ENCODE measurements at regions not wholly inside any gene's neighbourhood (a gene's known extent, or its start where the extent isn't known, plus 50 kb on each side); places are given as distances from the start of the nearest gene placed in this dataset.

DNA sequence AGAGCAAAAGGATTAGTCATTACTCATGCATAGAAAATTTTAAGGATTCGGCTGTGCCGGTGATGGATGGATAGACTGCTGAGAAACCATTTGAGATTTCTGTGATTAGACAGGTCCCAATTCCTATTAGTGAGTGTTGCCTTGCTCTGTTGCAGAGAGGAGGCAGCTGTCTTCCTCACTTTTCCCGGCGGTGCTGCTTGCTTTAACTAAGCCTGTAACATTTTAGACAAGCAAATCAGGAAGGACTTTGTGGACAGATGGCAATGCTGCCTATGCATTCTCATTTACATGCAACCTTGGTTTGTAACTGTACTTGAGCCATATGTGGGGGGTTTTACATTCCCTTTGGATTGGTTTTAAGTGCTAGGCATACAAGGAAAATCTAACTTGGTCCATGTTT is 1176.3 kb downstream of the CDH18 start:
- DNase-seq: no peak

- no peak for DNase-seq
Observed at GRCh38 chr5:18828351-18828750, 1159.6 kb downstream of the CDH18 start.

DNA sequence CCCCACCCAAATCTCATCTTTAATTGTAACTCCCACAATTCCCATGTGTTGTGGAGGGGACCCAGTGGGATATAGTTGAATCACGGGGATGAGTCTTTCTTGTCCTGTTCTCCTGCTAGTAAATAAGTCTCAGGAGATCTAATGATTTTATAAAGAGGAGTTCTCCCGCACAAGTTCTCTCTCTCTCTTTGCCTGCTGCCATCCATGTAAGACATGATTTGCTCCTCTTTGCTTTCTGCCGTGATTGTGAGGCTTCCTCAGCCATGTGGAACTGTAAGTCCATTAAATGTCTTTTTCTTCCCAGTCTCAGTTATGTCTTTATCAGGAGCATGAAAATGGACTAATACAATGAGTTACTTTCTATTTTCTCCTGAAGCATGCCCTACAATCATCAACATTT is 1158.5 kb downstream of the CDH18 start:
- no peak for DNase-seq

DNA sequence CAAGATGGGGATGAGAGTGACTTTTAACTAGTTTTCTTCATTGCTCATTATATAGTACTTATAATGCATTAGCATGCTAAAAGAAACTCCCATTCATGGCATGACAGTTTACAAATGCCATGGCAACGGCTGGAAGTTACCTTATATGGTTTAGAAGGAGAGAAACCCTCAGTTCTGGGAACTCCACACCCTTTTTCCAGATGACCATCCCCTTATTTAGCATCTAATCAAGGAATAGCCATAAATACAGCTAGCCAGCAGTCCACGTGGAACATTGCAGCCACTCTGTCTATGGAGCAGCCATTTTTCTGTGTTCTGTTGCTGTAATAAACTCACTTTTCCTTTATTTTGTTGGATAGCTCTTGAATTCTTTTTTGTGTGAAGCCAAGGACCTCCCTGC is 1137.8 kb downstream of the CDH18 start:
- no peak for DNase-seq

GRCh38 chr5:18872978-18873377 is 1115.0 kb downstream of the CDH18 start:
- no peak for DNase-seq

- no peak for DNase-seq
Observed at GRCh38 chr5:18876565-18876964, 1111.4 kb downstream of the CDH18 start.

- DNase-seq: no peak
Observed at GRCh38 chr5:18881615-18882014, 1106.4 kb downstream of the CDH18 start.

DNA sequence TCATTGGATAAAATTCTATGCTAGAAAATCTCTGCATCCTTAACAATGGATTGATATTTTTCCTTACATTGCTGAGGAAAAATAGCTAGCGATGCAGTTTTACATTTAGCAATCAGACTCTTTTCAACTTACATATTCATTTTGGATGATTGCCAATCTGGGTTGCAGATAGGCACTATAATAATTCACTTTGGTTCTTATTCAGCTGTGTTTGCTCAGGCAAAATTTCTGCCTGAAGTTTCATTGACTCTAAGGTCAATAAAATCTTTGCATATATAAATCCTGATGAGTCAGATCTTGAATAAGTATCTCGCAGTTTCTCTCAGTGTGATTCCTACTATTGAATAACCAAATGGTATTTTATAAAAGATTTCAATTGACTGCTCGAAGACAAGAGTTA is 1105.8 kb downstream of the CDH18 start:
- no peak for DNase-seq

- DNase-seq: no peak
Observed at GRCh38 chr5:18888821-18889220, 1099.2 kb downstream of the CDH18 start.

GRCh38 chr5:18900644-18901043 is 1087.4 kb downstream of the CDH18 start:
- DNase-seq: no peak

GRCh38 chr5:18920966-18921365 is 1067.0 kb downstream of the CDH18 start:
- no peak for DNase-seq

DNA sequence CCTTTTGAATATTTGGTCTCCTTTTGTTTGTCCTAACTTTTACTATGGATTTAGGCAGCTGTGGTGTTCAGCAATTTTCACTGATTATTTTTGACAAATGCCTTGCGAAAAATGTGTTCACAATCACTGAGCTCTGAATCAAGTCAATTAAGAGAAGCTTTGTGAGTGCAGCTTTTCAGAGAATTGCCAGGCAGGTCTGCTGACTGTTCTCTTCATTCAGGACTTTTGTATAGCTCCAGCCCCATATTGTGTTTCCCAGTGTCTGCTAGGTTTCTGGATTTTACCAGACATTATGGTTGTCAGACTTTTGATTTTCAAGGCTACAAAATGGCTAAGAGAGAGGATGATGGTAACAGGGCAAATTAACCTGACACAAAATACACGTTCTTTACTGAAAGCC is 1055.9 kb downstream of the CDH18 start:
- DNase-seq: no peak

GRCh38 chr5:18944771-18945170 is 1043.2 kb downstream of the CDH18 start:
- no peak for DNase-seq

GRCh38 chr5:18954239-18954638 is 1033.8 kb downstream of the CDH18 start:
- DNase-seq: no peak

DNA sequence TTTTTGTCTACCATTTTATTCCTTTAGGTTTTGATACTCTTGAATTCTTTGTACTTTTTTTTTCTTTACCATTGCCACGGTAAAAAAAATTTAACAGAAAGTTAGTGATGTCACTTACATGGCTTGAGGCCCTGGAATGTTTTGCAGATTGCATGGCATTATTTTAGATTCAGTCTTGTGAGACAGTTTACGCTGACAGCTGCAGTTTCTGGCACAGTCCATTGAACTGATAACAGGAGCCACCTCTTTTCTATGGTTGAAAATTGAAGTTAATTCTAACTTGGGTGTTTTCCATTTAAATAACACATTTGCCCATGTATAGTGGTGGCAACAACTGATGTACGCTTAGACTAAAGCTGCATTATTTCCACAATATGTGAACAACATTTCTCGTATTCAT is 1028.5 kb downstream of the CDH18 start:
- no peak for DNase-seq

- no peak for DNase-seq
Observed at GRCh38 chr5:18961234-18961633, 1026.8 kb downstream of the CDH18 start.

- DNase-seq: no peak
Observed at GRCh38 chr5:18965893-18966292, 1022.1 kb downstream of the CDH18 start.

GRCh38 chr5:18967637-18968036 is 1020.4 kb downstream of the CDH18 start:
- no peak for DNase-seq

DNA sequence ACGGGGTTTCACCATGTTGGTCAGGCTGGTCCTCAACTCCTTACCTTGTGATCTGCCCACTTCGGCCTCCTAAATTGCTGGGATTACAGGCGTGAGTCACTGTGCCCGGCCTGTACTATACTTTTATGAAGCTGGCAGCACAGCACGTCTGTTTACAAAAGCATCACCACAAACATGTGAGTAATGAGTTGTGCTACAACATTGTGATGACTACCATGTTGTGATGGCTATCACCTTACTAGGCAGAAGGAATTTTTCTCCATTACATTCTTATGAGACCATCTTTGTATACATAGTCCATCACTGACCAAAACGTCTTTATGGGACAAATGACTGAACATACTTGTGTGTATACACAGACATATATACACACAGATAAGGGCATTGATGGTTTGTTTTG is 1019.0 kb downstream of the CDH18 start:
- DNase-seq: no peak

- DNase-seq: no peak
Observed at GRCh38 chr5:18970000-18970399, 1018.0 kb downstream of the CDH18 start.

DNA sequence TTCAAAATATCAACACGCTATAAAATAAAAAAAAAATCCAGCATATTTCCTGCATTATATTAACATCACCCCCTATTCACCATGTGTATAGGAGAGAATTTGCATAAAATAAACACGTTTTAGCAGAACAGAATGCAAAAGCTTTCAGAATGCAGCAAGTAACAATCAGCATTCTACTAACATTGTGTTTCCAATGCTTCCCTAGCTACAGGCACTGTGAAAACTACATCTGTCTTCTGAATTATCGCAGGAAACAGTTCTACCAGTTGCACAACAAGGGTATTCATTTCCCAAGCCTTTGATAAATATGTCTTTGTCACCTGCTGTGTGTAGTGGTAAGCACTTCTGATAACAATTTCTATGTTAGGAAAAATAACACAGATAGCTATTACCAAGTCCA is 1015.8 kb downstream of the CDH18 start:
- no peak for DNase-seq

DNA sequence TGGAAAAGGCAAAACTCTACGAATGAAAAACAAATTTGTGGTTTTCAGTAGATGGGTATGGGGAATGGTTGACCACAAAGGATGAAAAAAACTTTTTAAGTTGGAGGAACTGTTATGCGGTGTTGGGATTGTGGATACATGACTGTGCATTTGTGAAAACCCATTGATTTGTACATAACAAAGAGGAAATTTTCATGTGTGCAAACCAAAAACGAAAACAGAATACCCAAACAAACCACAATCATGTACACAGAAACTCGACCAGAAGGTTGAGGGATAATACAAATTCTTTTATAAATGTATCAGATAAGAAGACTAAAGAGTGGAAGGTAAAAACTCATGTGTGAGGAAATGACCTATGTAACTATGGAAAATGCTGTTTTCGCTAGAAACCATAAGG is 1012.4 kb downstream of the CDH18 start:
- DNase-seq: no peak

- DNase-seq: no peak
Observed at GRCh38 chr5:18977880-18978279, 1010.1 kb downstream of the CDH18 start.

GRCh38 chr5:18984559-18985080 is 1003.4 kb downstream of the CDH18 start:
- no peak for DNase-seq

DNA sequence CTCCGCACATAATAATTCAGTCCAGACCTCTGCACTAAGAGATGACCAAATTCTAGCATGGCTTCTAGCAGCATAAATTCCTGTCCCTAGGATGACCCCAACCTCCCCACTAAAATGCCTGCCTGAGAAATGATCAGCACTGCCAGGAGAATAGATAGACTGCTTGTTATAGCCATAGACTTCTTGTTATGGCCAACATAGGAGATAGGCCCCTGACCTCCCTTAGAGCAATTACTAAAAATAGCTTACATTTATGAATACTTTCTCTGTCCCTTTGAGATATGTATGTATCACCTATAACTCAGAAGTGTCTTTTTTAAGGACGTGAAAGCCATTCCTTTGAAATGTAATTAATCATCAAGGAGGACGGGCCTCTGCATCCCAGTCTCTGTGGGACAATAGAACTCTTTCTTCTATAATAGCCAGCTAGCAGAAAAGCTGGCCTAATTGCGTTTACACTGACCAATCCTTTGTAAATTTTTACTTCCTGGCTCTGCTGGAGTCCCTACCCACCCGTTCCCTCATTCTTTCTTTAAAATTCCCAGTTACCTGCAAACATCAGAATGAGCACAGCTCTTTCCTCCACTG is 1002.7 kb downstream of the CDH18 start:
- DNase-seq: no peak
